Testis (tissue), 2 donors: ENCODE measurements at regions not wholly inside any gene's neighbourhood (a gene's known extent, or its start where the extent isn't known, plus 50 kb on each side); places are given as distances from the start of the nearest gene placed in this dataset.

Source experiments
- DNase-seq: peaks from one replicate; pipeline ENCODE4 v3.0.0-alpha.2; 2019
- H3K27ac ChIP-seq, 2 donors: fragments of 200-600 bp; sonication (generic); one replicate each; pipeline ENCODE4 v1.5.1; 2019
- H3K27me3 ChIP-seq: fragments of 200-600 bp; sonication (generic); one replicate; pipeline ENCODE4 v1.5.1; 2019
- H3K36me3 ChIP-seq: fragments of 200-600 bp; sonication (generic); one replicate; pipeline ENCODE4 v1.5.1; 2017; ENCODE audit warnings: low read depth; ENCODE audit errors: missing control alignments
- H3K4me1 ChIP-seq: fragments of 200-600 bp; sonication (generic); one replicate; pipeline ENCODE4 v1.5.1; 2019
- H3K4me3 ChIP-seq, 2 donors: fragments of 200-600 bp; sonication (generic); one replicate each; pipeline ENCODE4 v1.5.1; 2017 to 2019
- H3K9me3 ChIP-seq: fragments of 200-600 bp; sonication (generic); one replicate; pipeline ENCODE4 v1.5.1; 2017
- POLR2A ChIP-seq: fragments of 450-650 bp; IDR thresholded peaks from one replicate; pipeline ENCODE4 v1.6.1; 2017; ENCODE audit warnings: antibody characterized with exemption, mild to moderate bottlenecking, moderate library complexity
- WGBS, 2 donors: methylation state at CpG; one replicate each; pipeline ENCODE4 v1.1.5; 2018; 5-methylcytosine and 5-hydroxymethylcytosine counted together
- intact Hi-C: fragments of 100-400 bp; cut with DNase I; formaldehyde crosslinking; loops from one replicate; pipeline ENCODE4 v1.15.1; 2023; ENCODE audit warnings: low total_unique reads
- TF ChIP-seq, protein P1 (sequence below), 3 experiments: fragments of 450-650 bp in 2 of 3; fragments of 200-600 bp in 1 of 3; sonication (generic) in 1 of 3; IDR thresholded peaks; one replicate each; pipeline ENCODE4 v1.5.1; 2016 to 2019; ENCODE audit warnings: antibody characterized with exemption in 3 of 3, mild to moderate bottlenecking in 2 of 3, moderate library complexity in 1 of 3

DNA sequence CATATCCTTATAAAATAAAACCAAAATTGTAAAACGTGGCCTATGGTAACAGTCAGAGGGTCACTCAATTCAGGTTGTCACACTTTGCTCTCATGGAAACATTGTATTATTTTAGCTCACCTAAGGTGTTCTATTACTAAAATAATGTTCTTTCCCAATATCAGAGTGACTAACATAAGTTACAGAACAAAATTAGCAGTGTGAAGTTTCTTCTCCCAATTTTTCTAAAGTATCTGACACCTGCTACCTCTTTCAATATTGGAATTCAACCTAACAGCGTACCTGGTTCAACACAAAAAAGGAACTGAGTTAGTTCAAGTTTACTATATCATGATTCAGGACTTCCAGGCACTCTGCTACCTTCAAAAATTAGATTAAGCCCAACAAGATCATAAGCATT is 190.4 kb downstream of the ZEB2 start:
- WGBS, 2 donors: 76 to 80% methylated on average over 2 of the region's 2 CpGs
- H3K4me3 ChIP-seq: no peak overlapping the region
- no peaks in the 10 kb centered on the region for H3K36me3 ChIP-seq
- TF ChIP-seq, protein P1, sequence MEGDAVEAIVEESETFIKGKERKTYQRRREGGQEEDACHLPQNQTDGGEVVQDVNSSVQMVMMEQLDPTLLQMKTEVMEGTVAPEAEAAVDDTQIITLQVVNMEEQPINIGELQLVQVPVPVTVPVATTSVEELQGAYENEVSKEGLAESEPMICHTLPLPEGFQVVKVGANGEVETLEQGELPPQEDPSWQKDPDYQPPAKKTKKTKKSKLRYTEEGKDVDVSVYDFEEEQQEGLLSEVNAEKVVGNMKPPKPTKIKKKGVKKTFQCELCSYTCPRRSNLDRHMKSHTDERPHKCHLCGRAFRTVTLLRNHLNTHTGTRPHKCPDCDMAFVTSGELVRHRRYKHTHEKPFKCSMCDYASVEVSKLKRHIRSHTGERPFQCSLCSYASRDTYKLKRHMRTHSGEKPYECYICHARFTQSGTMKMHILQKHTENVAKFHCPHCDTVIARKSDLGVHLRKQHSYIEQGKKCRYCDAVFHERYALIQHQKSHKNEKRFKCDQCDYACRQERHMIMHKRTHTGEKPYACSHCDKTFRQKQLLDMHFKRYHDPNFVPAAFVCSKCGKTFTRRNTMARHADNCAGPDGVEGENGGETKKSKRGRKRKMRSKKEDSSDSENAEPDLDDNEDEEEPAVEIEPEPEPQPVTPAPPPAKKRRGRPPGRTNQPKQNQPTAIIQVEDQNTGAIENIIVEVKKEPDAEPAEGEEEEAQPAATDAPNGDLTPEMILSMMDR (IDR thresholded peaks at IDR 0.05): no peak
- TF ChIP-seq POLR2A: no peak
- H3K27me3 ChIP-seq: no peaks in the 10 kb centered on the region
- peaks cover 9% of the 10 kb centered on the region for H3K4me1 ChIP-seq
- H3K27ac ChIP-seq: no peak overlapping the region
- intact Hi-C loops: no loop called here
- DNase-seq: no peak
- H3K9me3 ChIP-seq: no peaks in the 10 kb centered on the region

DNA sequence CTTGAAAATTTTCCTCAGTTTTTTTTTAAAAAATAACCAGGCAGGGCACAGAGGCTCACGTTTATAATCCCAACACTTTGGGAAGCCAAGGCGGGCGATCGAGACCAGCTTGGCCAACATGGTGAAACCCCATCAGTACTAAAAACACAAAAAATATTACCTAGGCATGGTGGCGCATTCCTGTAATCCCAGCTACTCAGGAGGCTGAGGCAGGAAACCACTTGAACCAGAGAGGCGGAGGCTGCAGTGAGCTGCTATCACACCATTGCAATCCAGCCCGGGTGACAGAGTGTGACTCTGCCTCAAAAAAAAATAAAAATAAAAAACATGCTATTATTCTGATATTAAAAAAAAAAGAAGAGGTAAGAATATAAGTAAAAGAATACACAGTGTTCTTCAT is 191.0 kb downstream of the ZEB2 start:
- Histone ChIP-seq H3K4me1 (peaks cover 9% of the 10 kb centered on the region), H3K27ac (no peak overlapping the region), H3K9me3 (no peaks in the 10 kb centered on the region), H3K4me3 (no peak overlapping the region), H3K36me3 (no peaks in the 10 kb centered on the region), H3K27me3 (no peaks in the 10 kb centered on the region)
- intact Hi-C loops: no loop called here
- DNase-seq: no peak
- TF ChIP-seq, protein P1 (IDR thresholded peaks at IDR 0.05): no peak
- no peak for TF ChIP-seq POLR2A
- 85 to 86% methylated on average over 7 of the region's 7 CpGs for WGBS, 2 donors

DNA sequence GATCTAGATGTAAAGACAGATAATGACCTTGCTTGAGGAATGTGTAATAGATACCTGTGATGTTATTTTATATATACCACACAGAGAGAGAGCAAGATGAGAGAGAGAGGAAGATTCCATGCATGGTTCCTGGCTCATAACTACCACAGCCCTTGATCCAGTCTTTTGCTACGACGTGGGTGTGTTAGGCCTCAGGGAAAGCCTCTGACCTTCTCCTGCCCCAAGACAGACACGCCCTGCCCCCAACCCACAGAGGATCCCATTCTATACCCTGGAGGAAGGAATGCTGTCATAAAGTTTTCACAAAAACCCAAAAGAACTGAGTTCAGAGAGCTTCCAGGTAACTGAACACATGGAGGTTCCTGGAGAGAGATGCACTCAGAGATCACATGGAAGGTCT is 193.1 kb downstream of the ZEB2 start:
- intact Hi-C loops: no loop called here
- Histone ChIP-seq H3K27ac (no peak overlapping the region), H3K4me1 (peaks cover 2% of the 10 kb centered on the region), H3K27me3 (no peaks in the 10 kb centered on the region), H3K9me3 (no peaks in the 10 kb centered on the region), H3K4me3 (no peak overlapping the region), H3K36me3 (no peaks in the 10 kb centered on the region)
- TF ChIP-seq, protein P1 (IDR thresholded peaks at IDR 0.05): no peak
- no peak for TF ChIP-seq POLR2A
- no peak for DNase-seq
- WGBS, 2 donors: 88 to 94% methylated on average over 3 of the region's 3 CpGs

DNA sequence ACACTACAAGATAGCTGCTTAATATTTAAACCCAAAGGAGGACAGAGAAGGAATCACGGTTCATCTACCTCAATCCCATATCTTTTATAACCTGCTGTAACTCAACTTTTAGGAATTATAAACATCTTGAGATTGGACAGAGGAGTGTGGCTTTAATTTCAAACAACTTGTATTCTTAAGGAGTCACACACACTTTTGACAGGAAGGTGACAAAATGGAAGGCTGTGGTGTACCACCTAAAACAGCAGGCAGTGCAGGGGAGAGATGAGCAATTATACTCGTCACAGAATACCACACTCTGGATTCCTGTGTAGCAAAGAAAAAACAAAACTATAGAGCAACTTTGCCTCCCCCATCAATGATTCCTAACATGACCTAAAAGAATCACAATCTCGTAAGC is 194.8 kb downstream of the ZEB2 start:
- Histone ChIP-seq H3K9me3 (no peaks in the 10 kb centered on the region), H3K4me1 (no peaks in the 10 kb centered on the region), H3K36me3 (no peaks in the 10 kb centered on the region), H3K27me3 (no peaks in the 10 kb centered on the region), H3K4me3 (no peak overlapping the region), H3K27ac (no peak overlapping the region)
- DNase-seq: no peak
- intact Hi-C loops: no loop called here
- TF ChIP-seq POLR2A: no peak
- TF ChIP-seq, protein P1 (IDR thresholded peaks at IDR 0.05): no peak
- WGBS, 2 donors: 69 to 79% methylated on average over 3 of the region's 3 CpGs

DNA sequence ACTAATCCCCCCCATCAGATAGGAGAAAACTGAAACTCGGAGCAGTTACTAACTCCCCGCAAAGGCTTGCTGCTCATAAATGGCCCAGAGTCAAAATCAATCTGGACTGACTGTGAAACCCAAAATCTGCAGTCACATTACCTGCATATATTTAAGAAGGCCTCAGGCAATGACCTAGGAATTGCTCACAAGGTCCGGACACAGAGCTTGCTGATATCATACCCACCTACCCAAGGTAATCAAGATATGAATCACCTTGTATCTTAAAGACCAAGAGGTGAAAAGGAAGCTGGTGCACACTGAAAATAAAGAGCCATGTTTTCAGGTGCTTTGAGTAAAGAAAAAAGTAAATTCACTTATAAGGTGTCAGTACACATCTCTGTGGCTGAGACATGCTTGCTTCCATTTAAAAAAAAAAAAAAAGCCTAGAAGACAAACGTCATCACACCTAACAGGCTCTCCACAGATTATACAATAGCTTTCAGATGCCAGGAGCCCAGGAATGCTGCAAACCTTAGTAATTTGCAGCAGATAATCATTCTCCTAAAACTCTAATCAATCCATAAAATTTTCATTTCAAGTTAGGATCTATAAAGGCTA is 195.4 kb downstream of the ZEB2 start:
- H3K36me3 ChIP-seq: no peaks in the 10 kb centered on the region
- no peak overlapping the region for H3K27ac ChIP-seq
- intact Hi-C loops: no loop called here
- H3K4me3 ChIP-seq: no peak overlapping the region
- no peaks in the 10 kb centered on the region for H3K27me3 ChIP-seq
- TF ChIP-seq, protein P1 (IDR thresholded peaks at IDR 0.05): no peak
- TF ChIP-seq POLR2A: no peak
- no peaks in the 10 kb centered on the region for H3K9me3 ChIP-seq
- H3K4me1 ChIP-seq: no peaks in the 10 kb centered on the region
- WGBS, 2 donors: 59 to 74% methylated on average over 4 of the region's 4 CpGs
- DNase-seq: no peak
